Mesothelial cell of epicardium (in vitro differentiated cells): ENCODE measurements at regions not wholly inside any gene's neighbourhood (a gene's known extent, or its start where the extent isn't known, plus 50 kb on each side); places are given as distances from the start of the nearest gene placed in this dataset.

ENCODE experiments used
- DNase-seq, 2 experiments: peaks; one replicate each; pipeline ENCODE4 v3.0.0; 2021; ENCODE audit warnings: low spot score in 2 of 2; ENCODE audit not compliant: unreplicated experiment in 2 of 2
- H3K27ac Mint-ChIP-seq: 2 replicates; pipeline ENCODE4 v1.8.0; 2021; ENCODE audit warnings: mixed read lengths
- H3K27me3 Mint-ChIP-seq: 2 replicates; pipeline ENCODE4 v1.8.0; 2021; ENCODE audit warnings: low read depth, mixed read lengths
- H3K36me3 Mint-ChIP-seq: 2 replicates; pipeline ENCODE4 v1.8.0; 2021; ENCODE audit warnings: mixed read lengths
- H3K4me1 Mint-ChIP-seq: 2 replicates; pipeline ENCODE4 v1.8.0; 2021; ENCODE audit warnings: mixed read lengths
- H3K4me3 Mint-ChIP-seq: 2 replicates; pipeline ENCODE4 v1.8.0; 2021; ENCODE audit warnings: mild to moderate bottlenecking, moderate library complexity, mixed read lengths
- H3K9me3 Mint-ChIP-seq: 2 replicates; pipeline ENCODE4 v1.8.0; 2021; ENCODE audit warnings: mixed read lengths
- CTCF ChIP-seq: fragments of 200-600 bp; sonication (generic); IDR thresholded peaks from one replicate; pipeline ENCODE4 v1.5.0; 2021; ENCODE audit warnings: antibody characterized with exemption; ENCODE audit not compliant: unreplicated experiment

DNA sequence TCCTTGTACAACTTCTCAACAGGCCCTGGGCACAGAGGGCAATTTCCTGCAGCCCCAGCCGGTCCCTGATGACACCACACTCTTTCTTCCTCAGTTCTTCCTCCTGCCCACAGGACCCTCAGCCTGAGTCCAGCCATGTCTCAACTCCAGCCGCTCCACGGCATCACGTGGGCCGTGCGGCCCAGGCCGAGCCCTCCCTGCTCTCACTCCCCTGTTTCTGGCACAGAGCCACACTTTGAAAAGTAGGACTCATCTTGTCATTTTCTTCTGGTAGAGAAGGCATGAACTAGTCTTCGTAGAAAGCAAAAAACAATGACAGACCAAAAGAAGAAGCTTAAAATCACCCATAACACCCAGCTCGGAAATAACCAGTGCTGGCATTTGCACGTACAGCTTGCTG lies 404.7 kb upstream of the IRX1 start:
- H3K4me3 Mint-ChIP-seq, result no peak overlapping the region
- H3K9me3 Mint-ChIP-seq, result no peaks in the 10 kb centered on the region
- peaks cover 12% of the 10 kb centered on the region for H3K4me1 Mint-ChIP-seq
- DNase-seq, result no peak
- no peaks in the 10 kb centered on the region for H3K36me3 Mint-ChIP-seq
- H3K27ac Mint-ChIP-seq, result no peak overlapping the region
- H3K27me3 Mint-ChIP-seq, result peaks cover 39% of the 10 kb centered on the region
- no peak for TF ChIP-seq CTCF

DNA sequence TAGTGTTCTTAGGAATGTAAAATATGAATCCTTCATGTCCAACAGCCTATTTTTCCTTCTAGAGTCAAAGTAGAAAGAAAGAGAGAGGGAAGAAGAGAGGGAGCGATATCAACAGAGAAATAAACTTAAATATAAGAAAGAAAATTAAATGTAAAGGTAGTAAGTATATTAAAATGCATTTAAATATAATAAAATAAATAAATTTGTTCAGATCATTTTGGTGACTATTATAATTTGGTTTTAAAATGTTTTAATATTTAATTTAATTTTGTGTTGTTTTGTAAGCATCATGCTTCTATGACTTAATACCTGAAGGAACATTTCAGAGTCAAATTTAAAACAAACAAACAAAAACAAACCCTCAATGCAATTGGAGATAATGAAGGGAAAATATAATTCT lies 405.2 kb upstream of the IRX1 start:
- no peak overlapping the region for H3K4me3 Mint-ChIP-seq
- H3K4me1 Mint-ChIP-seq, result peaks cover 15% of the 10 kb centered on the region

GRCh38 chr5:3187771-3188425 lies 407.7 kb upstream of the IRX1 start:
- H3K4me1 Mint-ChIP-seq, result peaks cover 11% of the 10 kb centered on the region
- H3K36me3 Mint-ChIP-seq, result no peaks in the 10 kb centered on the region
- no peak for DNase-seq

More for the DNA sequence above, 405.2 kb upstream of the IRX1 start:
- Mint-ChIP-seq H3K9me3 (no peaks in the 10 kb centered on the region), H3K36me3 (no peaks in the 10 kb centered on the region), H3K27me3 (peaks cover 35% of the 10 kb centered on the region), H3K27ac (no peak overlapping the region)
- TF ChIP-seq CTCF, result no peak
- no peak for DNase-seq

DNA sequence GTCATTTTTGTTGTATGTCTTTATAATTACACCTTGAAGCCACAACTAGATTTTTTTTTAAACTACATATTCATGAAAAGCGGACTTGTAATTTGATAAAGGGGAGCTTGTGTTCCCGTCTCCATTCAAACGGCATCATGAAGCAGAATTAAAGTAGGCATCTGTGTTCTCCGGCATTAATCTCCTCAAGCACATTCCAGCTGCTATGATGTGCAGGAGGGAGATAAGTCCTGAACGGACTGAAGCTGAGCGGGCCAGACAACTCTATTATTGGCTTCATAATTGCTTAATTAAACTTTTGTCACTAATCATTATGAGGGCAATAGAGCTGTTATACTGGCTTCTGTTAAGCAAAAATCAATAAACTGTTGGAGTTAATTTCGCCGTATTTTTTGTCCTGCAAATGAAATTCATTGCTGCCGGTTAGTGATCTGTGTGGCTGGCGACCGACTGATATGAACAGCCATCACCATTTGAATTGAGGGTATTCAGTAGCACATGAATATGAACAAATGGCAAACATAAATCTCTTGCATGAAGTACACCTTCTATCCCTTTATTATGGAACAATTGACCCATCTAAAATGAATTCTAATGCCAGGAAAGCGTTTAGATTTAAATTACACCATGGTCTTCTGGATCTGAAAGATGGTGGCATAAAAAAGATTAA lies 408.8 kb upstream of the IRX1 start:
- TF ChIP-seq CTCF, result no peak
- Mint-ChIP-seq H3K4me1 (peaks cover 11% of the 10 kb centered on the region), H3K36me3 (no peaks in the 10 kb centered on the region), H3K9me3 (no peaks in the 10 kb centered on the region), H3K4me3 (no peak overlapping the region), H3K27me3 (peaks cover 38% of the 10 kb centered on the region), H3K27ac (no peak overlapping the region)
- DNase-seq, result no peak

More at GRCh38 chr5:3187771-3188425, 407.7 kb upstream of the IRX1 start:
- H3K4me3 Mint-ChIP-seq, result no peak overlapping the region
- H3K9me3 Mint-ChIP-seq, result no peaks in the 10 kb centered on the region
- H3K27me3 Mint-ChIP-seq, result peaks cover 38% of the 10 kb centered on the region
- no peak overlapping the region for H3K27ac Mint-ChIP-seq
- TF ChIP-seq CTCF, result no peak

DNA sequence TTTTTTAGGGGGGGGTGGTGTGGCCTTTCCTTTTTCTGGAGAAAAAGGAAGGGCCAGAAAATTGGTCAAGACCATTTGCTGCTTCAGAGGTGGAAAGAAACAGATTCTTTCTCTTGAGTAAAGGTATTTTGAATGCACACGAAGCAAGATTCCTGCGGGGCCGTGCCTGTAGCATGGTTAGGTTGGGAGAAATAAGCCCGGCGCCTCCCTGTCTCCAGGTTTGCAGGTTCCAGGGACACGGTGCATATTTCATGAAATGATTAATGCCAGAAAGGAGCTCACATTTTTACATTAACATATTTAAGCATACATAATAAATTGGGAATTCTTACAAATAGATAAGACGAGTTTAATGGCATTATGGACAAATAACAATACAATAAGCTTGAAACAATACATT lies 409.5 kb upstream of the IRX1 start:
- Mint-ChIP-seq H3K27ac (no peak overlapping the region), H3K27me3 (peaks cover 38% of the 10 kb centered on the region), H3K9me3 (no peaks in the 10 kb centered on the region), H3K4me1 (peaks cover 11% of the 10 kb centered on the region), H3K4me3 (no peak overlapping the region), H3K36me3 (no peaks in the 10 kb centered on the region)
- no peak for DNase-seq
- TF ChIP-seq CTCF, result no peak
